ENCODE measurements at regions not wholly inside any gene's neighbourhood (a gene's known extent, or its start where the extent isn't known, plus 50 kb on each side); places are given as distances from the start of the nearest gene placed in this dataset.

- DNase-seq (ENCODE audit: extremely low read depth in 1 of 4, low spot score in 3 of 4) (no peak), ATAC-seq (no peak), FAIRE-seq (no peak)
- 0% methylated on average over 8 of the region's 8 CpGs for WGBS (ENCODE audit: insufficient coverage, low coverage, missing lambda C conversion rate)
- H3K36me3 ChIP-seq (ENCODE audit: control insufficient read depth, insufficient read depth, low read length) = no peaks in the 10 kb centered on the region
- BruUV-seq (replicated peaks) = no TSS peak
- no peaks in the 10 kb centered on the region for H3K79me2 ChIP-seq (ENCODE audit: control insufficient read depth, insufficient read depth, low read length)
- no peaks in the 10 kb centered on the region for H3K9me3 ChIP-seq (replicated peaks; ENCODE audit: control insufficient read depth, insufficient read depth, low read depth, low read length)
- peaks cover 0 to 4% of the 10 kb centered on the region in 2 experiments; a peak in 2 of 5 replicates for H3K27me3 ChIP-seq (ENCODE audit: control insufficient read depth in 2 of 2, insufficient read depth in 2 of 2, low read length in 2 of 2)
- TF ChIP-seq ZC3H8 (IDR thresholded peaks at IDR 0.05) (no peak), TSC22D4 (tag; IDR thresholded peaks at IDR 0.05) (no peak), CHCHD3 (CRISPR knock-in tag; IDR thresholded peaks at IDR 0.05) (no peak), KDM2B (CRISPR knock-in tag; IDR thresholded peaks at IDR 0.05) (no peak), FOXA1 (IDR thresholded peaks at IDR 0.05; ENCODE audit: borderline replicate concordance) (no peak), SNIP1 (IDR thresholded peaks at IDR 0.05; ENCODE audit: low read depth) (no peak), ZNF124 (CRISPR knock-in tag; IDR thresholded peaks at IDR 0.05) (no peak), ZFP1 (CRISPR knock-in tag; IDR thresholded peaks at IDR 0.05) (no peak), FOXK1 (CRISPR knock-in tag; IDR thresholded peaks at IDR 0.05; ENCODE audit: borderline replicate concordance) (no peak), POLR3G (IDR thresholded peaks at IDR 0.05; ENCODE audit: extremely low read depth, insufficient read length, insufficient replicate concordance) (no peak), NR1H2 (CRISPR knock-in tag; IDR thresholded peaks at IDR 0.05) (no peak), ZNF79 (CRISPR knock-in tag; IDR thresholded peaks at IDR 0.05; ENCODE audit: low read depth) (no peak), SP2 (IDR thresholded peaks at IDR 0.05; ENCODE audit: extremely low read depth, low read depth, low read length, poor library complexity, severe bottlenecking) (no peak), PHB2 (IDR thresholded peaks at IDR 0.05; ENCODE audit: low read depth) (no peak), ESRRA (IDR thresholded peaks at IDR 0.05; ENCODE audit: borderline replicate concordance, low read depth) (no peak), FOS (IDR thresholded peaks at IDR 0.05; ENCODE audit: extremely low read depth, insufficient read length) (no peak), RERE (CRISPR knock-in tag; IDR thresholded peaks at IDR 0.05; ENCODE audit: borderline replicate concordance) (no peak), ZNF133 (CRISPR knock-in tag; IDR thresholded peaks at IDR 0.05) (no peak), FOXM1 (IDR thresholded peaks at IDR 0.05; ENCODE audit: low read depth) (no peak), FOXM1 (CRISPR knock-in tag; IDR thresholded peaks at IDR 0.05; ENCODE audit: low read depth) (no peak), RBFOX2 (IDR thresholded peaks at IDR 0.05; ENCODE audit: low read depth, low read length) (no peak)
- in situ Hi-C loops (cut with MboI) = no loop called here
- H3K4me2 ChIP-seq (ENCODE audit: insufficient read depth, low read length) = no peak overlapping the region
- POLR2A ChIA-PET = no interaction called here
- intact Hi-C loops (cut with micrococcal nuclease) = no loop called here
- H3K9me1 ChIP-seq (ENCODE audit: control insufficient read depth, insufficient read depth, low read length) = no peaks in the 10 kb centered on the region
- H2AFZ ChIP-seq (ENCODE audit: low read depth, low read length) = no peak overlapping the region
- CTCF ChIA-PET (ENCODE audit: low intra/inter-chr PET ratio) = no interaction called here
- H4K20me1 ChIP-seq (replicated peaks; ENCODE audit: control insufficient read depth, insufficient read depth, low read length) = no peaks in the 10 kb centered on the region
- no peaks in the 10 kb centered on the region for H3K4me1 ChIP-seq (replicated peaks in 1 of 2; ENCODE audit: control insufficient read depth in 2 of 2, insufficient read depth in 2 of 2, low read length in 2 of 2)
- no peak overlapping the region for H3K9ac ChIP-seq (ENCODE audit: insufficient read depth in 1 of 2, low read depth in 2 of 2, low read length in 2 of 2)
- no peak overlapping the region for H3K27ac ChIP-seq (ENCODE audit: extremely low read depth, low read depth, low read length)
- no peak overlapping the region for H3K4me3 ChIP-seq
These were observed 200.5 kb upstream of the LRTM1 start for GRCh38 chr3:55128225-55128823.
